ENCODE measurements at regions not wholly inside any gene's neighbourhood (a gene's known extent, or its start where the extent isn't known, plus 50 kb on each side); places are given as distances from the start of the nearest gene placed in this dataset.
"Not testable (repeated sequence)": the region's sequence is repeated elsewhere in the genome, so short reads cannot be mapped to it uniquely, and the experiment has no call there.

DNA sequence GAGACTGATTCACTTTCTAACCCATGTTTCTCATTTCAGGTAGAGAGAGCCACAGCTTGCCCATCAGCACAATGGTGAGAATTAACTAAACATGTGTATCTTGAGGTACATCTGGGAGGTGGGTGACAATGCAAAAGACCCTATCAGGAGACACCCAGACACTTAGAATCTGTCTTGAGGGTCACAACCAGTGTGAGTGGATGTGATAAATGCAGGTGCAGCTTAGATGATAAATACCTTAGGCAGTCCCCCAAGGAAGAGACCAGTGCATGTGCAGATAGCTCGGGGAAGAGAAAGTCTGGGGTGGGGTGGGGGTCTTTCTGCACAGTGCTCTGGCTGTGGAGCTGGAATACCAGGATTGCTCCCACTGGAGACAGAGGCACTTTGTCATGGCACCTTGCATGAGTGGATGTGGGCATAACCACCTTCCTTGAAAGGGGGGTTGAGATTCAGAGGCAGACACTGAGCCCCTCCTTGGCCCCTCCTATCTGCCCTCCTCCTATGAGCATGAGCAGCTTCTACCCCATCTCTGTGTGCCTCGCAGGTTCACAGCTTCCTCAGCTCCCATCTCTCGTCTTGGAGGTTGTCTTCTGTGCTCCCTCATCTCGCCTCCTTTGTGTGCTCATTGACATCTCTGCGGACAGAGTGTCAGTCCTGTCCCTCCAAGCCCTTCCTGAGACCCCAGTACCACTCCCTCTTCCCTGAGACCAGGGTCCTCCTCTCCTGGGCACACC lies 349.8 kb downstream of the TCERG1L start:
- DNase-seq (ENCODE audit: low read depth, low spot score): no peak

DNA sequence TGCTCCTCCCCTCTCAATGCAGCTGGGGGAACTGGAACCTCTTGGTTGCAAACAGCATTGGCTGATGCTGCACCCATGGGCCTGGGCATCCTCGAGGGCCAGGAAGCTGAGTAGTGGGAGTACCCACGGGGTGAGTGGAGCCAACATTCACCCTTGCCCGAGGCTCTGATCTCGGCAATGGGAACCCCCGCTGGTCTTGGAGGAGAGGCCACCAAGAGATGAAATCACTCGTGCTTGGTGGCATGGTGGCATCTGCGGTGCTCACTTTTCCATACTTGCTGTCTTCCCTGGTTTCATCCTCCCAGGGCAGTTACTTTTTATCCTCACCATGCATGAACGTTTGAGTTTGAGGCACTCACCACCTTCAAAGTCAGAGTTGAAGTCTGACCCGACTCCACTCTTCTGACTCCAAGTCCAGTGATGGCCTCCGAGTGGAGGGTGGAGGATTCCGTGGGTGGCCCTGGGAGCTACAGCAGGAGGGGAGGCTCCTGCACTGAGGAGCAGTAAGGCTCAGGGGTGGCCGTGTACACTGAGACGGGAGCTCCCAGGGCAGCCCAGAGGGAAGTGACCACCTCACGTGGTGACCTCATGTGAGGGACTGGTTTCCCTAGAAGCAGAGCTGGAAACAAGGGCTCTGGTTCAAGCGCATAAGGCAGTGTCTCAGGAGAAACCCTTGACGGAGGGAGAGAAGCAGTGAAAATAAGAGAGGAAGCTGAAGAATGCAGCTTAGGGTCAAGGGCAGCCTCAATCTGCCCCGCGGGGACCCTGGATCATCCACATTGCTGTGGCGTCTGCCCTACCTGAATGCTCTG lies 349.1 kb downstream of the TCERG1L start:
- no peak for DNase-seq (ENCODE audit: low read depth, low spot score)

DNA sequence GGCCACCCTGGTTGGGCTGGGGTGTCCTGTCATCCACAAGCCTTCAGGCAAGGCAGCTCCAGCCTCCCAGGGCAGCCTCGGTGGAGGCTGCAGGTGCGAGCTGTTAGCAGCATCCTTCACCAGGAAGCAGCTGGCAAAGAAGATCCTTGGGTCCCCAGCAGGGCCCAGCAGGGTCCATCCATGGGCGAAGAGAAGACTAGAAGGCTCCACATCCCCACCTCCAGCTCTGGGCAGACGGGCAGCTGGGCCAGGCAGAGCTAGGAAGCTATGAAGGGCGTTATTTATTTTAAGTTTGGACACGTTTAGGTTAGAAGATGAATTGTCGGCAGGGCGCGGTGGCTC lies 348.5 kb downstream of the TCERG1L start:
- DNase-seq (ENCODE audit: low read depth, low spot score): no peak

DNA sequence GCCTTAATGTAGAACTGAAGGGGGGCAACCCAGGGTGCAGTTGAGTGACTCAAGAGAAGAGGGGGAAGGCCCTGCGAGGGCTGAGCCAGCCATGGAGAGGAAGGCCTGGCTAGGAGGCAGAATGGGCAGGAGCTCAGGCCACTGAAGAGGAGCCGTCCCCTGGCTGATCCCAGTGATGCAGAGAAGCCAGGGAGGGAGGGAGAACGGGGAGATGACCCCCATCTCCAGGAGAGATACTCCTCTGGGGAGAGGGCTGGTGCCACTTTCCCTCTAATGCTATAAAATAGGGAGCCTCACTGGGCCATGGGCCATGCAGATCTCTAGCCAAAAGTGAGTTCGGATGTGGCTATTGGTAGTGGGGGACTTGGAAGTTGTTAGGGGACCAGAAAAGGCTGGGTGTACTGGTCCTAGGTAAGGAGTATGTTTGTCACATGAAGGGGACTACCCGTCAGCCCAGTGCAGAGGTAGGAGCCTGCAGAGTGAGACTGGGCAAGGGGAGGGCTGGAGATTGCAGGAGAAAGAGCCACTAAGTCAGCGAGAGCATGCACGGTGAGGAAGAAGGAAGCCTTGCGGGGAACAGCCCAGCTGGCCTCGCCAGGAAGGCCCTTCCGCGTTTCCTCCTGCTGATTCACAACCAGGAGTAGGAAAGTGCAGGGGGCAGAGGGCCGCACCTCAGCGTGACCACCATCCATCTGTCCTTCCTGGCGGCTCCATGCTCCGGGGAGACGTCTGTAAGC lies 347.6 kb downstream of the TCERG1L start:
- no peak for DNase-seq (ENCODE audit: low read depth, low spot score)

GRCh38 chr10:130964771-130965170 lies 346.8 kb downstream of the TCERG1L start:
- no peak for DNase-seq (ENCODE audit: low read depth, low spot score)

- DNase-seq (ENCODE audit: low read depth, low spot score): no peak
These were observed 344.4 kb downstream of the TCERG1L start for GRCh38 chr10:130967161-130967560.

DNA sequence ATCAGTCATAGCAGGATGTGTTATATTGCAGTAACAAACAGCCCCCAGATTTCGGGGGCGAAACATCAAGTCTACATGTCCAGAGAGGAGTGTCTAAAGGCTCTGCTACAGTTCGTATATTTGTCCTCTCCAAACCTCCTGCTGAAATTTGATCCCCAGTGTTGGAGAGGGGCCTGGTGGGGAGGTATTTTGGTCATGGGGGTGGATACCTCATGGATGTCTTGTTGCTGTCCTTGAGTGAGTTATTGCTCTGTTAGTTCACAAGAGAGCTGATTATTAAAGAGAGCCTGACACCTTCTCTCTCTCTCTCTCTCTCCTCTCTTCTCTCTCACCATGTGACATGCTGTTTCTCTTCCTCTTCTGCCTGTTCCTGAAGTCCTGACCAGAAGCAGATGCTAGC lies 343.7 kb downstream of the TCERG1L start:
- no peak for DNase-seq (ENCODE audit: low read depth, low spot score)

DNA sequence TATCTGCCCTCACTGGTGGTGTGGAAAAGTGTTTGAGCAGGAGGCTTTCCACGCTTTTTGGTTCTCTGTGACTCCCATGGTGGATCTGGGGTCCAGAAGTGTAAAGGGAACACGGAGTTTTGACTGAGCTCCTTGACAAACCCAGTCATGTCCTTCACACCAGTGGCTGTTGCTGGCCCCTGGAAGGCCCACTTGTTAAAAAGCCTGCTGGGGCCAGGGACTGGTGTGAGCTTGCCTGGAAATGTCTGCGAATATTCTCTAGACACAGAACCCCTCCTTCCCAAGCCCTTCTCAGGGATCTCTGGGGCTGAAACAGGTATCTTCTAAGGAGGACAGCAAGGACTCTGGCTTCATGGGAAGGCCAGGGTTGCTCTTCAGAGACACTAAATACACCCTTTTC lies 343.0 kb downstream of the TCERG1L start:
- no peak for DNase-seq (ENCODE audit: low read depth, low spot score)

DNA sequence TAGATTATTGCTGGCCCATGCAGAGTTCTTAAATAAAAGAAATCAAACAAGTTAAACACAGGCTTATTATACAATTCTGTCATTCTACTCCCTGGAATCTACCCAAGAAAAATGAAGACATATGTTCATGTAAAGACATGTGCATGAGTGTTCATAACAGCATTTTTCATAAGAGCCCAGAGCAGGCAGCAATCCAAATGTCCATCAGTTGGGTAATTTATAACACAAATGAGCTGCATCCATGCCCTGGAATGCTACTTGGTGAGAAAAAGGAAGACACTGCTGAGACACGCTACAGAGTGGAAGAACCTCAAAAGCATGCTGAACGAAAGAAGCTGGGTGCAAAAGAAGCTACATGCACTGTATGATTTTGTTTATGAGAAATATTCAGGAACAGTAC lies 342.6 kb downstream of the TCERG1L start:
- DNase-seq (ENCODE audit: low read depth, low spot score): no peak

GRCh38 chr10:130969700-130970099 lies 341.8 kb downstream of the TCERG1L start:
- no peak for DNase-seq (ENCODE audit: low read depth, low spot score)

DNA sequence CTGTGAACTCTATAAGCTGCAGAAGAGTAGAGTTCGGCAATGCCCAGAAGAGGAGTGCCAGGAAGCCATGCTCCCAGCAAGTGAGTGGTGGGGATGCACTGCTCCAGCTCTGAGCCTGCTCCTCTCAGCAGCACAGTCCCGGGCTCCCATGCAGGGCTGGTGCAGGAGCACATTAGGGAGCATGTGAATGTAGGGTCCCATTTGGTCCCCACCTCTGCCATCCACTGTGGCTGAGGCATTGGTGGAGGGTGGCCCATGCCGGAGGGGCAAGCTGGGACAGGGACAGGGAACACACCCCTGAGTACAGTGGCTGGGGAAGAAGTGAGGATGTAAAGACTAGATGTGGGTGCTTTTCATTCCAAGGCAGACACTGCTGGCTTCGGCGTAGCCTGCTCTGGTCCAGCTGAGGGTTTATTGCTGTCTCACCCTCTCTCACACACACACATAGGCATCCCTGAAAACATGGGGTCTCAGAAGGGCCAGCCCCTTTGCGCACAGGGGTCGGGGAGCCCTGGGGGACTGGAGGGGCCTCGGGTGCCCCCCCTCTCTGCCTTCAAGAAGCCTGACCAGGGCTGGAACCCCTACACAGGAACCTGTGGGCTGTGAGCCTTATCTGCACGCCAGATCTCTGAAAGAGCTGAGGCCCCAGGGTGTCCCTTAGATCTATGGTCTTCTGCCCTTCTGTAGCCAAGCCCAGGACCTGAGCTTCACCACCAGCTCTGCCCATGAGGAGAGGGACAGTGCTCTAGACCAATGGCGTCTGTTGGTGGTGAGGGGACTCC lies 341.0 kb downstream of the TCERG1L start:
- no peak for DNase-seq (ENCODE audit: low read depth, low spot score)

GRCh38 chr10:130971123-130971435 lies 340.4 kb downstream of the TCERG1L start:
- DNase-seq (ENCODE audit: low read depth, low spot score): no peak

- no peak for DNase-seq (ENCODE audit: low read depth, low spot score)
These were observed 338.2 kb downstream of the TCERG1L start for GRCh38 chr10:130973127-130973839.

- DNase-seq (ENCODE audit: low read depth, low spot score): no peak
These were observed 337.4 kb downstream of the TCERG1L start for GRCh38 chr10:130974166-130974565.

- not testable (repeated sequence) for DNase-seq (ENCODE audit: low read depth, low spot score)
These were observed 336.2 kb downstream of the TCERG1L start for GRCh38 chr10:130975351-130975750.

DNA sequence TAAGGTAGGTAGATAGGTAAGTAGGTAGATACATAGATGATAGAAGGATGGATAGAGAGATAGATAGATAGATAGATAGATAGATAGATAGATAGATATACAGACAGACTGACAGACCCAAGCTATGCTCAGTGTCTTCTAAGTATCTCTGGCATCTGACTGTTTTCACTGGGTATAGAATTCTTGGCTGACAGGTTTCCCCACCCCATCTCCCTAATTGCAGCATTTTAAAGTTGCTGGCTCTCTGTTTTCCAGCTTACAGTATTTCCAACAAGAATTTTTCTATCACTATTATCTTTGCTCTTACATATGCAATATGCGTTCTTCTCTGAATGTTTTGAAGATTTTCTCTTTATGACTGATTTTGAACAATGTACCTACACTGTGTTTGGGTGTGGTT lies 328.7 kb downstream of the TCERG1L start:
- DNase-seq (ENCODE audit: low read depth, low spot score): no peak

DNA sequence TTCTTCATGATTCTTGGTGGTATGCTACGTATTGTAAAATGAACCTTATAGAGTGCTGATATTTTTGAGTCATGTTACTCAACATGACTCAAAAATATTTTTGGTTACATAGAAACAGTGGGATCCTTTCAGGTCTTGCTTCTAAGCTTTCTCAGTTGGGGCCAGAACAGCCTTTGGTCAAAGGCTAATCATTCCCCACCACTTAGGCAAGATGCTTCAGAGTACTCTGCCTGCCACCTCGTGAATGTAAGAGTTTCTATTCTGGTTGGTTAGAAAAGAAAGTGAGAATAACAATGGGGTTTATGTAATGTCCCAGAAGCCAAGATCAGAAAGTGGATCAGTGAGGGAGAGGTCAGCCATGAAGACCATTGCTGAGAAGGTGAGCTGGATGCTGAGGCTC lies 327.8 kb downstream of the TCERG1L start:
- DNase-seq (ENCODE audit: low read depth, low spot score): no peak

DNA sequence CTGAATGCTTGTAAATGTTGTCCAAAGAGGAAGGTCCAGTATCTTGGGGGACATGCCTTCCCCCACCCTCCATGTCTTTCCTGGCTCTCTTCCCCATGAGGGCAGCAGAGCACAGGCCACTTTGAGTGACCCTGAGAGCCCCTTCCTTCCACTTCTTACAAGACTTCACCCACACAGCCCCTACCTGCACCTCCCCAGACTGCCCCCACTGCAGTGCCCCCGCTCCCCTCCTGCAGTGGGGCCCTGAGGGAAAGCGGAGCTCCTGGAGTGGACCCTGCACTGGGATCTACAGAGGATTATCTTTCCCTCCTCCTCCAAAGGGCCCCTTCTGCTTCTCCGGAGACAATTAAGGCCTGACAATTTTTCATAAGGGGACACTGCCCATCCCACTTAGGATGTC lies 326.8 kb downstream of the TCERG1L start:
- no peak for DNase-seq (ENCODE audit: low read depth, low spot score)

DNA sequence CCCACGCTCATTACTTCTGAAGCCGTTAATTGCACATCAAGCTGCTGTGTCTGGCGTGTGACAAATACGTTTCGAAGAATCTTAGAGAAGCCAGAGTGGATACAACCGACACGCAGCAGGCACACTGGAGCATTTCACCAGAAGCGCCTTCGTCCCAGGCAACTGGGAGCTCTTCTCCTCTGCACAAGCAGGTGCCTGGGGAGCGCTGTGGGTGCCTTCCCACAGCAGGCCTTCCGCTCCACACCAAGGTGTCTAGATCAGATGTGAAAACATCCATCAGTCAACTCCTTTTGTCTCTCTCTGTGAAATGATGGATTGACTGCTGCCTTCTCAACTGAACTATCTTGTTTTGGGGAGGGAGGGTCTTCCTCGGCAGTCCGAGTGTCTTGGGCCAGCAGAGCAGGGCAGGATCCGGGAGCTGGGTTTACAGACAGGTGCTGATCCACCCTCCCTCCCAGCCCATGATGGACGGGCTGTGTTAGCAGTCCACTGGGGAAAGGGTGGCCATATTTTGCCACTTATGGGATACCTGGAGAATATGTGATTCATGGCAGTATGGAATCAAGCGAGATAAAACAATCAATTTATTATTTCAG lies 326.3 kb downstream of the TCERG1L start:
- DNase-seq (ENCODE audit: low read depth, low spot score): no peak

GRCh38 chr10:130986846-130987245 lies 324.7 kb downstream of the TCERG1L start:
- no peak for DNase-seq (ENCODE audit: low read depth, low spot score)

DNA sequence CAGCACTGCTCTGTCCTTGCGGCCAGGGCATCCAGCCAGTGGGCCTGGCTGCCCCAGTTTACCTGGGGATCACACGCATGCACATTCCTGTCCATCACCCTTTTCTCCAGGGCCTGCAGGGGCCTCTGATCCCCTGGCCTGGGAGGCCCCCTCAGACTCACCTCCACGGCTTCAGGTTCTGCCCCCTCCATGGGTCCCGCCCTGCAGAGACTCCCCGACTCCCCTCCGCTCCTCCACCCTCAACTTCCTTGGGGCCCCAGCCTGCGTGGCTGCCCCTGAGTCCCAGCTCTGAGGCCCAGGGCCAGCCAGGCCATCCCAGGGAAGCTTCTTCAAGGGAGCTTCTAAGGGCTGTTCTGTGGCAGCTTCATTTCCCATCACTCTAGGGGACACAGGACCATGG lies 324.1 kb downstream of the TCERG1L start:
- no peak for DNase-seq (ENCODE audit: low read depth, low spot score)
